ENCODE measurements at regions not wholly inside any gene's neighbourhood (a gene's known extent, or its start where the extent isn't known, plus 50 kb on each side); places are given as distances from the start of the nearest gene placed in this dataset.

DNA sequence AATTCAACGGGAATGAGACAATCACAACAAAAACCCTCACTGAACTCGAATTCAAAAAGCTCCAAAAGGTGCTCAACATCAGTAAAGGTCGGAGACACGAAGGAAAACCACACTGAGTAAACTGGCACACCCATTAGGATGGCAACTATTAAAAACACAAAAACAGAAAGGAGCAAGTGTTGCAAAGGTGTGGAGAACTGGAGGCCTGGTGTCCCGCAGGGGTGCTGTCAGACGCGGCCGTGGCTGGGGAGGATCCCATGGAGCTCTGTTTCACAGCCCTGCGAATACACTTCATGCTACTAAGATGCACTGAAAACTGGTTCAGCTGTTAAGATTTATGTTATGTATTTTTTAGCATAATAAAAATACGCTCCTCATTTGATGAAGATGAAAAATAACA is 730.6 kb downstream of the GALR1 start:
- Histone ChIP-seq H3K36me3 (ENCODE audit: insufficient read depth, low read length) (no peaks in the 10 kb centered on the region), H3K4me3 (ENCODE audit: low read depth, low read length) (no peak overlapping the region), H2AFZ (ENCODE audit: low read length, unreplicated experiment) (no peak overlapping the region), H3K4me1 (ENCODE audit: control insufficient read depth, insufficient read depth, low read length, unreplicated experiment) (no peaks in the 10 kb centered on the region), H3K27me3 (ENCODE audit: insufficient read depth, low read length) (no peaks in the 10 kb centered on the region), H3K27ac (ENCODE audit: low read depth, low read length) (no peak overlapping the region), H3K79me2 (ENCODE audit: control insufficient read depth, insufficient read depth, low read length, unreplicated experiment) (no peaks in the 10 kb centered on the region)

- no peak overlapping the region for H3K4me3 ChIP-seq (ENCODE audit: low read depth, low read length)
- no peaks in the 10 kb centered on the region for H3K79me2 ChIP-seq (ENCODE audit: control insufficient read depth, insufficient read depth, low read length, unreplicated experiment)
- H3K36me3 ChIP-seq (ENCODE audit: insufficient read depth, low read length) = no peaks in the 10 kb centered on the region
- H3K4me1 ChIP-seq (ENCODE audit: control insufficient read depth, insufficient read depth, low read length, unreplicated experiment) = no peaks in the 10 kb centered on the region
- H3K27me3 ChIP-seq (ENCODE audit: insufficient read depth, low read length) = no peaks in the 10 kb centered on the region
- H3K27ac ChIP-seq (ENCODE audit: low read depth, low read length) = no peak overlapping the region
- H2AFZ ChIP-seq (ENCODE audit: low read length, unreplicated experiment) = no peak overlapping the region
Observed at GRCh38 chr18:77981874-77982273, 732.2 kb downstream of the GALR1 start.

DNA sequence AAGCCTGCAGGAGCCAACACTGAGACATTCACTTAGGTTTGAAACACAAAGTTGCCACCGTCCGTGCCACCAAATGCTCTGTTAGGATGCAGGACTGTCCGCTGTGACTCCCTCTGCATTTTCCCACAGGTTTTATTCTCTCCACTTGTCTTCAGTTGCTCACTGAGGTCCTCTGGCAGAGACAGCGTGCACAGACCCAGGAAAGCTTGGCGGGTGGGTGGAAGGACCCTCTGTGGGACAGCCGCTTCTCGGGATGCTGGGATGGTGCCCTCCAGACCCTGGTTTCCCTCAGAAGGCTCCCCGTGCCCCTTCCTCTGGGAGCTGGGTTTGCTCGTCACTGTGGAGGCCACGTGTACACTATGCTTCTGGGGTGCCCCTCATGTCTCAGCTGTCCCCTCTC is 733.6 kb downstream of the GALR1 start:
- Histone ChIP-seq H3K27me3 (ENCODE audit: insufficient read depth, low read length) (no peaks in the 10 kb centered on the region), H3K36me3 (ENCODE audit: insufficient read depth, low read length) (no peaks in the 10 kb centered on the region), H3K4me1 (ENCODE audit: control insufficient read depth, insufficient read depth, low read length, unreplicated experiment) (no peaks in the 10 kb centered on the region), H3K4me3 (ENCODE audit: low read depth, low read length) (no peak overlapping the region), H3K79me2 (ENCODE audit: control insufficient read depth, insufficient read depth, low read length, unreplicated experiment) (no peaks in the 10 kb centered on the region), H2AFZ (ENCODE audit: low read length, unreplicated experiment) (no peak overlapping the region), H3K27ac (ENCODE audit: low read depth, low read length) (no peak overlapping the region)

DNA sequence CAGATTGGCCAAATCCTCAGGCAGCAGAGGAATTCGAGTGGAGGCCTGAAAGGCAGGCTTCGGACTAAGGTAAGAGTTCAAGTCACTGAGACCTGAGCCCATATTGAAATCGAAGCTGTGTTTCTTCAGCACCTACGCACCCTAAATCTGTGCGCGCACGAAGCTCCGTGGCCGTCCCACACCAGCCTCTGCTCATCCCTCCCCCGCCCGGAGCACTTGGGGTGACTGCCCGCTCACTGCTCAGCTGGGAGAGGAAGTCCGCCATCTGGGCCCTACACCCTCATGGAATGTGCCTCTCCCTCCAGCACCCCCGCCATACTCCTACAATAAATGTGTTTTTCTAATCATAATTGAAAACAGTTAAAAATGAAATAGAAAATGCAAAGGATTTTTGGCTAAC is 734.5 kb downstream of the GALR1 start:
- Histone ChIP-seq H3K27ac (ENCODE audit: low read depth, low read length) (no peak overlapping the region), H3K27me3 (ENCODE audit: insufficient read depth, low read length) (no peaks in the 10 kb centered on the region), H3K36me3 (ENCODE audit: insufficient read depth, low read length) (no peaks in the 10 kb centered on the region), H3K4me1 (ENCODE audit: control insufficient read depth, insufficient read depth, low read length, unreplicated experiment) (no peaks in the 10 kb centered on the region), H3K4me3 (ENCODE audit: low read depth, low read length) (no peak overlapping the region), H2AFZ (ENCODE audit: low read length, unreplicated experiment) (no peak overlapping the region), H3K79me2 (ENCODE audit: control insufficient read depth, insufficient read depth, low read length, unreplicated experiment) (no peaks in the 10 kb centered on the region)

DNA sequence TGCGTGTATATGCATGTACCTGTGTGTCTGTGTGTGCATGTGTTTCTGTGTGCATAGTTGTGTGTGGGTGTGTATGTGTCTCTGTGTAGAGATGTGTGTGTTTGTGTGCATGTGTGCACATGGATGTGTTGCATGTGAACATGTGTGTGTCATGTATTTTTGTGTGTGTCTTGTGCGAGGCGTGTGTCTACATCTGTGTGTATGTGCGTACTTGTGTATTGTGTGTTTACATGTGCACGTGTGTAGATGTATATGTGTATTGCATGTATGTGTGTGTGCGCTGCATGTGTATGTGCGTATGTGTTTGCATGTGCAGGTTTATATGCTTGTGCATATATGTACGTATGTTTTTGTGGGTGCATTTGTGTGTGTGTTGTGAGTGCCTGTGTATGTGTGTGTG is 735.2 kb downstream of the GALR1 start:
- no peaks in the 10 kb centered on the region for H3K27me3 ChIP-seq (ENCODE audit: insufficient read depth, low read length)
- no peaks in the 10 kb centered on the region for H3K36me3 ChIP-seq (ENCODE audit: insufficient read depth, low read length)
- H3K4me1 ChIP-seq (ENCODE audit: control insufficient read depth, insufficient read depth, low read length, unreplicated experiment) = no peaks in the 10 kb centered on the region
- no peaks in the 10 kb centered on the region for H3K79me2 ChIP-seq (ENCODE audit: control insufficient read depth, insufficient read depth, low read length, unreplicated experiment)
- no peak overlapping the region for H3K4me3 ChIP-seq (ENCODE audit: low read depth, low read length)
- no peak overlapping the region for H3K27ac ChIP-seq (ENCODE audit: low read depth, low read length)
- no peak overlapping the region for H2AFZ ChIP-seq (ENCODE audit: low read length, unreplicated experiment)

- Histone ChIP-seq H3K27me3 (ENCODE audit: insufficient read depth, low read length) (no peaks in the 10 kb centered on the region), H3K27ac (ENCODE audit: low read depth, low read length) (no peak overlapping the region), H3K36me3 (ENCODE audit: insufficient read depth, low read length) (no peaks in the 10 kb centered on the region), H3K4me3 (ENCODE audit: low read depth, low read length) (no peak overlapping the region), H3K4me1 (ENCODE audit: control insufficient read depth, insufficient read depth, low read length, unreplicated experiment) (no peaks in the 10 kb centered on the region), H3K79me2 (ENCODE audit: control insufficient read depth, insufficient read depth, low read length, unreplicated experiment) (no peaks in the 10 kb centered on the region), H2AFZ (ENCODE audit: low read length, unreplicated experiment) (no peak overlapping the region)
Observed at GRCh38 chr18:77985526-77986281, 736.1 kb downstream of the GALR1 start.

DNA sequence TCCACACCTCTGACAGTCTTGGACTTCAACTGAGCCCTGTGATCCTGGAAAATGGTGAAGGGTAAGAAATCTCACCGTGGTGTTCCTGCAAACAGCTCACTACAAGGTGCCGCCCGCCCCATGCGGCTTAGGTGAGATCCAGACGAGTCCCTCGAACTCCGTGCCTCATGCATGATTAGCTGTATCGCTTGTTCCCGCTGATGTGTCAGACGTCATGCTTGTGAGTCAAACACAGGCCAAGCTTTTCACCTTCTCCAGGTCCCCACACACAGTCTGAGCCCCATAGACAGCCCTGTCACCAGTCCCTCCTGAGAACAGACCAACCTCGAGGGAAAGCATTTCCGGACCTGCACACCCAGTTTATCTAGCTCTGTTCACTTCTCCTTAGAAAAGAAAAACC is 740.5 kb downstream of the GALR1 start:
- no peaks in the 10 kb centered on the region for H3K36me3 ChIP-seq (ENCODE audit: insufficient read depth, low read length)
- no peaks in the 10 kb centered on the region for H3K27me3 ChIP-seq (ENCODE audit: insufficient read depth, low read length)
- no peak overlapping the region for H2AFZ ChIP-seq (ENCODE audit: low read length, unreplicated experiment)
- no peaks in the 10 kb centered on the region for H3K79me2 ChIP-seq (ENCODE audit: control insufficient read depth, insufficient read depth, low read length, unreplicated experiment)
- no peak overlapping the region for H3K27ac ChIP-seq (ENCODE audit: low read depth, low read length)
- no peak overlapping the region for H3K4me3 ChIP-seq (ENCODE audit: low read depth, low read length)
- H3K4me1 ChIP-seq (ENCODE audit: control insufficient read depth, insufficient read depth, low read length, unreplicated experiment) = no peaks in the 10 kb centered on the region

DNA sequence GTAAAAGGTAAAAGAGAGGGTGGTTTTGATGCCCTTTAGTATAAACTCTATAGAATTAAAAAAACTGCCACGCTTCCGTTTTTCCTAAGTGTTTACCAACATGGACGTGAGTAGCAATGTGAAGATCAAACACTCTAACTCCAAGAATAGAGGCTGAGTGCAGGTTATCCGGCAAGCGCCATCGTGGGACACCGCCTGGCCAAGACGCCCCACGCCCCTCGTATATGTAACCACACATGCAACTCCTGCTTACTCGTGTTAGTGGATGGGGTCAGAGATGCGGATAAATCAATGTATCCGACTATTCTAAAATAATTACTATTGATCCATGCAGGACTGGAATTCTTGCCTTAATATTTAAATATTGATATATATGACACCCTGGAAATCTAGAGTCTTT is 741.3 kb downstream of the GALR1 start:
- Histone ChIP-seq H3K36me3 (ENCODE audit: insufficient read depth, low read length) (no peaks in the 10 kb centered on the region), H3K27ac (ENCODE audit: low read depth, low read length) (no peak overlapping the region), H3K27me3 (ENCODE audit: insufficient read depth, low read length) (no peaks in the 10 kb centered on the region), H3K79me2 (ENCODE audit: control insufficient read depth, insufficient read depth, low read length, unreplicated experiment) (no peaks in the 10 kb centered on the region), H2AFZ (ENCODE audit: low read length, unreplicated experiment) (no peak overlapping the region), H3K4me1 (ENCODE audit: control insufficient read depth, insufficient read depth, low read length, unreplicated experiment) (no peaks in the 10 kb centered on the region), H3K4me3 (ENCODE audit: low read depth, low read length) (no peak overlapping the region)

DNA sequence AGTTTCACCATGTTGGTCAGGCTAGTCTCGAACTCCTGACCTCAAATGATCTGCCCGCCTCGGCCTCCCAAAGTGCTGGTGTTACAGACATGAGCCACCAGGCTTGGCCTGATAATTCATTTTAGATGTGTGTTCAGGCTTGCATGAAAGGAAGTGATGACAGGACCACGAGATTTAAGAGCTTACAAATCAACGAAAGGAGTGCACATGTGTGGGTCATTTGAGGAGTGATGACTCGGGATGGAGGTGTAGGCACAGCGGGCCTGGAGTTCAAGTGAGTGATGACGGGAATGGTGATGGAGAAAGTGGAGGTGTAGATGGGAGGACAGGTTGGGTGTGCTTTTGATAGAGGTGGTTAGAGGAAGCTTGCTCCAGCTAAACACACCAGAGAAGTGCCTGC is 742.4 kb downstream of the GALR1 start:
- Histone ChIP-seq H3K79me2 (ENCODE audit: control insufficient read depth, insufficient read depth, low read length, unreplicated experiment) (no peaks in the 10 kb centered on the region), H3K4me3 (ENCODE audit: low read depth, low read length) (no peak overlapping the region), H3K27ac (ENCODE audit: low read depth, low read length) (no peak overlapping the region), H3K4me1 (ENCODE audit: control insufficient read depth, insufficient read depth, low read length, unreplicated experiment) (no peaks in the 10 kb centered on the region), H3K36me3 (ENCODE audit: insufficient read depth, low read length) (no peaks in the 10 kb centered on the region), H3K27me3 (ENCODE audit: insufficient read depth, low read length) (no peaks in the 10 kb centered on the region), H2AFZ (ENCODE audit: low read length, unreplicated experiment) (no peak overlapping the region)

DNA sequence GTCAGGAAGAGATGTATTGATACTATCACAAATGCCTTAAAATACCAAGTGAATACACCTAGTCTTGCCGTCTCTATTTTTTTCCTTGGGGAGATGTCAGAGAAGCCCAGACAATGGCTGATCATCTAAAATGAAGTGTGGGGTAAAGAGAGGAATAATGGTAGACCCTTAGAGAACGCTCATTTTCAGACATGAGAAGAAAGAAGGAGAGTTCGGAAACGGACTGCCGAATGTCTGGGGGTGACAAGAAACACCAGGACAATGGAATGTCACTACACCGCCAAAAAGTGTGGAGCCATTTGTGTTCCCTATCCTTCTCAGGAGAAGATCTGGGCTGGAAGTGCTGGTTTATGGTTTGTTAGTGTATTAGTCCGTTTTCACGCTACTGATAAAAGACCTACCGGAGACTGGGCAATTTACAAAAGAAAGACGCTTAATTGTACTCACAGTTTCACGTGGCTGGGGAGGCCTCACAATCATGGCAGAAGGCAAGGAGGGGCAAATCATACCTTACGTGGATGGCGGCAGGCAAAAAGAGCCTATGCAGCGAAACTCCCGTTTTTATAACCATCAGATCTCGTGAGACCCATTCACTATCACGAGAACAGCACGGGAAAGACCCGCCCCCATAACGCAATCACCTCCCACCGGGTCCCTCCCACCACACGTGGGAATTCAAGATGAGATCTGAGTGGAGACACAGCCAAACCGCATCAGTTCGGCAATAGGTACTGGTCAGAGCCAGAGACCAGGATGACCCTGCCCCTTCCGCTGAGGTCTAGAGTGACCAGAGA is 743.7 kb downstream of the GALR1 start:
- no peaks in the 10 kb centered on the region for H3K36me3 ChIP-seq (ENCODE audit: insufficient read depth, low read length)
- H3K4me3 ChIP-seq (ENCODE audit: low read depth, low read length) = no peak overlapping the region
- H3K4me1 ChIP-seq (ENCODE audit: control insufficient read depth, insufficient read depth, low read length, unreplicated experiment) = no peaks in the 10 kb centered on the region
- no peak overlapping the region for H3K27ac ChIP-seq (ENCODE audit: low read depth, low read length)
- H3K79me2 ChIP-seq (ENCODE audit: control insufficient read depth, insufficient read depth, low read length, unreplicated experiment) = no peaks in the 10 kb centered on the region
- H3K27me3 ChIP-seq (ENCODE audit: insufficient read depth, low read length) = no peaks in the 10 kb centered on the region
- H2AFZ ChIP-seq (ENCODE audit: low read length, unreplicated experiment) = no peak overlapping the region

GRCh38 chr18:77995593-77995992 is 745.9 kb downstream of the GALR1 start:
- Histone ChIP-seq H3K36me3 (ENCODE audit: insufficient read depth, low read length) (no peaks in the 10 kb centered on the region), H3K4me3 (ENCODE audit: low read depth, low read length) (no peak overlapping the region), H3K27ac (ENCODE audit: low read depth, low read length) (no peak overlapping the region), H3K27me3 (ENCODE audit: insufficient read depth, low read length) (no peaks in the 10 kb centered on the region), H2AFZ (ENCODE audit: low read length, unreplicated experiment) (no peak overlapping the region), H3K4me1 (ENCODE audit: control insufficient read depth, insufficient read depth, low read length, unreplicated experiment) (no peaks in the 10 kb centered on the region), H3K79me2 (ENCODE audit: control insufficient read depth, insufficient read depth, low read length, unreplicated experiment) (no peaks in the 10 kb centered on the region)
